SK-MEL-5 (cell line): ENCODE measurements at regions not wholly inside any gene's neighbourhood (a gene's known extent, or its start where the extent isn't known, plus 50 kb on each side); places are given as distances from the start of the nearest gene placed in this dataset.
"Not testable (repeated sequence)": the region's sequence is repeated elsewhere in the genome, so short reads cannot be mapped to it uniquely, and the experiment has no call there.

Source experiments
- DNase-seq: peaks from one replicate; pipeline ENCODE4 v3.0.0-alpha.2; 2016; ENCODE audit warnings: low read depth, low spot score
- in situ Hi-C: cut with HindIII; loops from 2 replicates; pipeline ENCODE4 v1.10.0; 2016; ENCODE audit warnings: low sequenced_read_pairs, high pct_unique_total_duplicates, low pct_unique_long_range_greater_than_20kb

DNA sequence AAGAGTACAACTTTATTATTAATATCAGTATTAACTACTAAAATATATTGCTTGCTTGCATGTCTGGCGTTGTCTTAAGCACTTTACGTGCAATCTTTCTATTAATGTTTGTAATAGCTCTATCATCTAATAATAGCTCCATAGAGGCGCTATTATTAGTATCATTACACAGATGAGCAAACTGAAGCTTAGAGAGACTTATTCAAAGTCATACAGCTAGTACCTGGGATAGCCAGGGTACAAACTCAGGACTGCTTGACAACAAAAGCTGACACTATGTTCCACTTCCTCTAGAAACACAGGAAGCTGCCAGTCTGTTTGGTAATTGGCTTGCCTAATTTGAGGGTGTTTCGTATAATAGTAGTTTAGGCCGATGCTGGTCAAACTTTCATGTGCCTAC, 523.2 kb downstream of the RMST start:
- in situ Hi-C loops: no loop called here
- DNase-seq: no peak

DNA sequence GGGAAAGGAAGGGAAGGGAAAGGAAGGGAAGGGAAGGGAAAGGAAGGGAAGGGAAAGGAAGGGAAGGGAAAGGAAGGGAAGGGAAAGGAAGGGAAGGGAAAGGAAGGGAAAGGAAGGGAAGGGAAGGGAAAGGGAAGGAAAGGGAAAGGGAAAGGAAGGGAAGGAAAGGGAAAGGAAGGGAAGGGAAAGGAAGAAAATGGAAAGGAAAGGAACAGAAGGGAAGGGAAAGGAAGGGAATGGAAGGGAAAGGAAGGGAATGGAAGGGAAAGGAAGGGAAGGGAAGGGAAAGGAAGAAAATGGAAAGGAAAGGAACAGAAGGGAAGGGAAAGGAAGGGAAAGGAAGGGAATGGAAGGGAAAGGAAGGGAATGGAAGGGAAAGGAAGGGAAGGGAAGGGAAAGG, 526.0 kb downstream of the RMST start:
- DNase-seq, in situ Hi-C loops: not testable (repeated sequence)

DNA sequence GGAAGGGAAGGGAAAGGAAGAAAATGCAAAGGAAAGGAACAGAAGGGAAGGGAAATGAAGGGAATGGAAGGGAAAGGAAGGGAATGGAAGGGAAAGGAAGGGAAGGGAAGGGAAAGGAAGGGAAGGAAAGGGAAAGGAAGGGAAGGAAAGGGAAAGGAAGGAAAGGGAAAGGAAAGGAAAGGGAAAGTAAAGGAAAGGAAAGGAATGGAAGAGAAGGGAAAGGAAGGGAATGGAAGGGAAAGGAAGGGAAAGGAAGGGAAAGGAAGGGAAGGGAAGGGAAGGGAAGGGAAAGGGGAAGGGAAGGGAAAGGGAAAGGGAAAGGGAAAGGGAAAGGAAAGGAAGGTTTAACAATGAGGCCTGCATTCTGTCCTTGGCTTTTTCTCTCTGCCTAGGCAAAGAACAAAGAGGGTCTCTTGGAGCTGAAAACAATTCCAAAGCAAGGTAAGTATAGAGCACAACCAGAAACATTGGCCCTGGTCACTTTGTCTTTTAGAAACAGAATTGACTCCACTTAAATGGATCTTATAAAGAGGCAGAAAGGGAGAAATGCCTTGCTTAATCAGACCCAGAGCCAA, 525.9 kb upstream of the TMPO start:
- in situ Hi-C loops: no loop called here
- DNase-seq: no peak

DNA sequence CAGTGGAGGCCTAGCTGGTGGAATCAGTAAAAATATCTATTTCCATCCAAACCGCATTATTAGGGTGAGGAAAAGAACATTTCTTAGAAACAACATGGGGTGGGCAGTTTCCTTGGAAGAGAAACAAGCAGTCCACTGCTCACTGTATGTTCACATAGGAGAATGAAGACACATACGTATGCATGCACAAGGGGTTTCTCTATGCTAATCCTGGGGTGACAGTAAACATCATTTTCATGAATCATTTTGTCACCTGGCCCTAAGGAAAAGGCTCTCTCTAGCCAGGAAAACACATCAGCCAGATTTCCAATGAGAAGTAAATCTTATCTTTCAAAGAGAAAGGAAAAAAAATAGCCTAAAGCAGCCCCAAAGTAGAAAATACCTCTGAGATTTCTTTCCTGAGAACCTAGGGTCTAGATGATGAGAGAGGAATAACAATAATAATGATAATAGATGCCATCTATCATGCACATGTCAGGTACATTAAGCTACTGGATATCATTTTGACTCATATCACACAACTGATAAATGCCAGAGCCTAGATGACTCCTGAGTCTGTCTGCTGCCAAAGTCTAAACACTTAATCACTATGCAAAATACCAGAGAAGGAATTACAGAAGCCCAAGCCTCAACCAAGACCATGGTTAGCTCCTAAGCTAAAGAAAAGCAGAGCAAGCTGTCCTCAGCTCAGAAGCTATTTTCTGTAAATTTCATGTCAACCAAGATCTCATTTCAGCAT, 520.5 kb upstream of the TMPO start:
- in situ Hi-C loops: no loop called here
- no peak for DNase-seq

DNA sequence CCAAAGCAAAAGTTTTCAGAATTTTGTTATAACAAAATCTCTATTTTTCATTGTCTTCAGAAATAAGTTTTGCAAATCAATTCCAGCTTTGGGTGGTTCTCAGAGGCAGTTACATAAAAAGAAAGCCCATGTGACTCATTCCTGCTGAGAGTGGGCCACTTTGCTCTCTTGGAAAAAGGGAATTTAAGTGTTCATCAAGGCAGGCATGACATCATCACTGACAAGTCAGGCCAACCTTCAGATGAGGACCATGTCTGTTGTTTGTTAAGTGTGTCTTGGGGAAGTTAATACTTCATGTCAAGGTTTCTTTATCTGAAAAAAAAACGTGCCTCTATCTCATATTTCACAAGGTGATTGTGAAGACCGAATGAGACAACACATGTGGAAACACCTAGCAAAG, 519.8 kb upstream of the TMPO start:
- in situ Hi-C loops: no loop called here
- no peak for DNase-seq

DNA sequence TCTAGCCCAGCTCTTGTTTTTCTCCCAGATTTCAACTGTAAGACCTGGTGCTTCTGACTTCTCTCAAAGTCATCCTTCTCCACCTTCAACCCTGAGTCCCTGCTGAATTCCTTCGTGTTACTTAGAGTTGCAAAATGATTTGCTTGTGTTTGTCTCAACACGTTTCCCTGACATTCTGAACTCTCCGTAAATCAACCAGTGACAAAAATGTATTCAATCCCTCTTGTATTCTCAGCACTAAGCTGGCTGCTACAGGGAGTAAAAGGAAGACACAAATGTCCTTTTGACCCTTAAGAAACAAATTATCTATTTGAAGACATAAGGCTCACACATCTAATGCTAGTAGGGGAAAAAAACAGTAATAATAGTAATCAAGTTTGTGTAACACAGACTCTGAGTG, 514.0 kb upstream of the TMPO start:
- in situ Hi-C loops: no loop called here
- DNase-seq: no peak

DNA sequence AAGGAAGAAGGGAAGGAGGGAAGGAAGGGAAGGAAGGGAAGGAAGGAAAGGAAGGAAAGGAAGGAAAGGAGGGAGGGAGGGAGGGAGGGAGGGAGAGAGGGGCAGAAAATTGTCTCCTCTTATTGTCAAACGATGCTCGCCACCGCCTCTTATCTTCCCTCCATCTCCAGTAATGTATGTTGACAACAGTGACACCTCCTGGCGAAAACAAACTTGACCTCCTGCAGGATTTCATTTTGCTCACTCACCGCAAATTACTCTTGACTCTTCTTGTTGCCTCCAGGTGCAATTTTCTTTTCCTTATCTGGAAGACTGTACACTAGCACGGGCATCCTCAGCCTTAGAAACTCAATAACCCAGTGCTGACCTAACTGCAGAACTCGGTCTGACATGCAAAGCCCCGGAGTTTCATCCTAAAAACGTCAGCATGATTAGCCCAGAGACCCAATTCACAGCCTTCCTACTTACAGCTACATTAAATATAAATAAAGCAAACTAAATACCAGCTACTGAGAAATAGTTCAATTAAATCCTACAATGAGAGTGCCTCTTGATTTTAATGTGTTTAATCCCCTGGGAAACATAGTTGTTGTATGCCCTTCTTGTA, 512.4 kb upstream of the TMPO start:
- peak; percentile 75 for DNase-seq
- in situ Hi-C loops: no loop called here

DNA sequence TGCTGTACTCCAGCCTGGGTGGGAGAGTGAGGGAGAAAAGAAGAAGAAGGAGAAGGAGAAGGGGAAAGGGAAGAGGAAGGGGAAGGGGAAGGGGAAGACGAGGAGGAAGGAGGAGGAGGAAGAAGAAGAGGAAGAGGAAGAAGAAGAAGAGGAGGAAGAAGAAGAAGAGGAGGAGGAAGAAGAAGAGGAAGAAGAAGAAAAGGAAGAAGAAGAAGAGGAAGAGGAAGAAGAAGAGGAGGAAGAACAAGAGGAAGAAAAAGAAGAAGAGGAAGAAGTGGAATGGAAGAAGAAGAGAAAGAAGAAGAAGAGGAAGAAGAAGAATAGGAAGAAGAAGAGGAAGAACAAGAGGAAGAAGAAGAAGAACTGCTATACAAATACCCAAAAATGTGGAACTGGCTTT, 507.4 kb upstream of the TMPO start:
- in situ Hi-C loops: no loop called here
- no peak for DNase-seq

DNA sequence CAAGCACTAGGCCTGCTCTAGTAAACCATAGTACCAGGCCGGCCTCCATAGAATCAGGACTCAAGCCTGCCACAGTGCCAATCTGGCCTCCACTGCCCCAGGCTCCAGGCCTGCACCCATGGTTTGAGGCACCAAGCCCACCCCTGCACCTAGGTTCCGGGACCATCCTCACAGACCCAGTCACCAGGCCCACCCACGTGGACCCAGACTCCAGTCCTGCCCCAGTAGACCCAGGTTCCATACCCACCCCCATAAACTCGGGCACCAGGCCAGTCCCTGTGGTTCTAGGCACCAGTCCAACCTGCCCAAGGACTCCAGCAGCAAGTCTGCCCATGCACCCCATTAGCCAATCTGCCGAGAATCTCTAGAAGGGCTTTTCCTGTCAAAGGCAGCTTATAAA, 501.8 kb upstream of the TMPO start:
- in situ Hi-C loops: no loop called here

DNA sequence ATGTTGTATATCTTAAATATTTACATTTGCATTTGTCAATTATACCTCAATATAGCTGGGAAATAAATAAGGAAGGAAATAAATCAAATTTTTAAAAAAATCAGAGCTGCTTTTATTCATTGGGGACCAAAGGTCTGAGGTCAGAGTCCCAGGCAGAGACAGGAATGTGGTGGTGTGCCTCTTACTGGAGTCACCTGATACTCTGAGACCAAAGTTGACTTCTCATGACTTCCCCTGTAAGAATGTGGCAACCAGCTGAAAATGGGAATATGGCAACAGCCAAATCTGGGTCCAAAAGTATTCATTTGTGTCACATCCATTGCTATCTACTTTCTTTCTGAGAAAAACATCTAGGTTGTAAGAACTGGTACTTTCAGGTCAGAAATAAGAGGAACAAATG, 496.6 kb upstream of the TMPO start:
- in situ Hi-C loops: no loop called here
- DNase-seq: no peak

More for the DNA sequence above, 501.8 kb upstream of the TMPO start:
- DNase-seq: no peak

DNA sequence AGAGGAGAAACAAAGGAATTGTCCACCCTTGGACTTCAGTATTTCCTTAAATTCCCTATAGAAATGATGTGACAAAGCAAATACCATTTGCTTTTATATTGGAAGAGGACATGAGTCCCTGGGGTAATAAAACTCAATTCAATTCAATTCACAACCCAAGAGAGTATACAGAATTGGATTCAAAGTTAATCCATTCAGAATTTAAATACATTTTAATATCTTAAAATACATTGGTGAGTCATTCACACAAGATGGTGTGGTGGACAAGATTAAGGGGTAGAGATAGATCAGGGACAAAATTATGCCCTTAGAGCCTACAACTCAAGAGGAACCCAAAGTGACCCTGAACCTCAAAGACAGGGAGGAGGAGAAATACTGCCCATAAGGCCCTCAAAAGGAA, 495.0 kb upstream of the TMPO start:
- no peak for DNase-seq
- in situ Hi-C loops: no loop called here

DNA sequence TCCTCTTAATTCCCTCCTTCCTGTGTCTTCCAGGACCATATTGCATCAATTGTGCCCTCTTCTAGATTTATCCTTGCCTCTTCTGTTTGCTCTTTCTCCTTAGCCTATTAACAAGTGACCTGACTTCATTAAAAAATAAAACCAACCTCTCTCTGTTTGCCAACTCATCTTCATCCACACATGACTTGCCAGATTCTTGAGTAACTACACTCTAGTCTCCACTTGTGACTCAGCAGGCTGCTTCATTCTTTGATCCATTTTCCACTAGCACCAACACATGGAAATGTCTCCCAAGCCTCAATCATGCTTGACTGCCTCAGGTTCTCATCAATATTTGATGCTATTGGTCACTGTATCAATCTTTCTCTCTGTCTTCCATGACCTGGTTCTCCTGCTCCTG, 492.4 kb upstream of the TMPO start:
- in situ Hi-C loops: no loop called here
- no peak for DNase-seq

DNA sequence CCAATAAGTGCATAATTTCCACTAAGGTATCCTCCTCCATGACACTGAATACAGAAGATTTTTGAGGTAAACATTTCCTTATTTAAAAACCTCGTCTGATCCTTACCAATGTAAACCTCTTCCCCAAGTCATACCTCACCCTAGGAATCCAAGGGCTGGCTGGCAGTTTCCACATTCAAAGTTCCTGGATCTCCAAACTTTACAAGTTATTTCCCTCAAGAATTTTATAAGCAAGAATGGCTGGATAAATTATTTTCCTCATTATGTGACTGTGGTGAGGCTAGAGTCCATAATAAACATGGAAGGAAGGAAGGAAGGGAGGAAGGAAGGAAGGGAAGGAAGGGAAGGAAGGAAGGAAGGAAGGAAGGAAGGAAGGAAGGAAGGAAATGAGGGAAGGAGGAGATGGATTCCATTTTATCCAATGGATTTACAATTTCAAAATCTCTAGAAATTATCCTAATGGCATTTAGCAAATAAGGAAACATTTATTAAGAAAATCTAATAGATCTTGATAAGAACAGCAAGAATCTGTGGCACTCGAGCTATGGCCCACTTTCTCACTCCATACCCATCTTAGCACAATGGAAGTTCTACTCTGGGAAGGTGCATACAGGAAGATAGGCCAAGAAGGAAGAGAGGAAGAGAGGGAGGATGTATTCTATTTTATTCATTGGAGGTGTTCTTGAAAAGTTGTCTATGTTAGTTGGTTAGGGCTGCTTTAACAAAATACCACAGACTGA, 477.8 kb upstream of the TMPO start:
- DNase-seq: no peak

DNA sequence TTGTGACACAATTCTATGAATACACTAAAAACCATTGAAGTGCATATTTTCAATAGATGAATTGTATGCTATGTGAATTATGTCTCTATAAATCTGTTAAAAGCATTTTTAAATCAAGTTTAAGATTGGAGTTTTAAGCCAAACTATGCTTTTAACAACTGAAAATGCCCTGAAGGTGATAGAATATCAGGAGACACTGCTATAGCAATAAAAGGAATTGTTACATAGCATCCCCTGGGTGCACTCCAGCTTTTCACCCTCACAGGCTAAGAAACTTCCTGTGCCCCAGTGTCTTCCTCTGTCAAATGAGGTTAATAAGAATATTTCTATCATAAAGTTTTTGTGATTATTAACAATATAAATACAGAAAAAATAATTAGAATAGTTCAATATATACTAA, 472.7 kb upstream of the TMPO start:
- DNase-seq: peak; percentile 11
- in situ Hi-C loops: no loop called here

More for the DNA sequence above, 477.8 kb upstream of the TMPO start:
- in situ Hi-C loops: no loop called here

DNA sequence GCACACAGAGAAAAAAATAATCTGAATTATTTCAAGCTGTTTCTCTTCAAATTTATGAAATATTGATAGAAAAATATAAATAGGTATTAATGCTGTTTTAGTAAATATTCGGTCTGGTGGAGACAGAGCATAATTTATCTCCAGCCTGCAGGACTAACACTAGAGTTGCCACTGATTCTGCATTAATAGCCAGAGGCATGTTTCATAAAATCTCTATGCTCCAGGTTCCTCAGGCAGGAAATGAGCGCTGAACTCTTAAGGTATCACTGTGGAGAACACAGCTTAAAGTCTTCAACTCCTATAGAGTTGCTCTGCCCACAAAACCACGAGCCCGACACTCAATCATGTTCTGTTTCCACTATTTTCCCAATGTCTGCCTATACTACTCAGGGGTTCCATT, 470.0 kb upstream of the TMPO start:
- in situ Hi-C loops: no loop called here
- no peak for DNase-seq

DNA sequence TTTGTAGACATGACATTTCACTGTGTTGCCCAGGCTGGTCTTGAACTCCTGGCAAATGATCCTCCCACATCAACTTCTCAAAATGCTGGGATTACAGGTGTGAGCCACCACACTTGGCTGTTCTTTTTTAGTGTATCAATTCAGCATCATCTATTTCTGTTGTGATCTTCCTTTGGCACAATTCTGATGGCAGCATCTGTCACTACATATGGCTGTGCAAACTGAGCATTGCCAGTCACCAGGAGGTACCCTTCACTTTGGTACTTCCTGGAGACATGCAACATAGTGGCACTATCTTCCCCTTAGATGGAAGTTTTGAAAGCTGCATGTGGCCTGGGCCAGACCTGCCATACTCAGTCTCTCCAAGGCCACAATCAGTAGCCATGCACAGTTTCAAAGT, 467.1 kb upstream of the TMPO start:
- in situ Hi-C loops: no loop called here
- DNase-seq: no peak

DNA sequence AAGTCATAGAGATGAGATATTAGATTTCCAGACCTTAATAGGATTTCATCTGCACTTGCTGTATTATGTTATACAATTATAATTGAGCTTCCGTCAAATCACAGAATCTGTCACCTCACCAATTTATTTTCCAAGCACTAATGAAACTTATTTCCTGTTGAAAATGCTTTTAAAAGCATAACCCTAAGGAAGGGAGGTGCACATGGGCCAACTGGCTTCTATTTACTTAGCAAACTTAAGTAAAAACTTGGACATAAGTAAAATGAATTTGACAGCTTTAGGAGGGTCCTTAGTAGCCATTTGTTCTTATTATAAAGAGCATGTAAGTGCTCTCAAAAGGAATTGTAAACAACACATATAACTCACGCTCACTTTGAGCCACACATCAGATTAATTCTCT, 462.2 kb upstream of the TMPO start:
- in situ Hi-C loops: no loop called here
- no peak for DNase-seq

DNA sequence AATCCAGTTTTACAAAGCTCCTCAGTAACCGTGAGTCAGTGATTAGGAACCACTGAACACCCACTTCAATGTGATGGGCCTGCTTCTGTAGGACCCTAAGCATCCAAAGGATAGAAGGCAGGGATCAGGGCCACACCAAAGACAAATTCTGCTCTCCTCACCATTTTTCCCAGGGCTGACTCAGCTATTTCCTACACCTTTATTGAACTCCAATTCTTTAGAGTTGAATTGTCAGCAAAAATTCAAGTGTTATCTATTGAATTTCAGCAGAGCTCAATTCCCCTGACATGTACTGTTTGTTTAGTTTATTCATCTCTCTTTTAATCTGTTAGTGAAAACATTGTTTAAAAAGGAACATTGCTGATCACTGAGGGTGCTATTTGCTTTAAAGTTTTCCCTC, 457.7 kb upstream of the TMPO start:
- in situ Hi-C loops: no loop called here
- no peak for DNase-seq

DNA sequence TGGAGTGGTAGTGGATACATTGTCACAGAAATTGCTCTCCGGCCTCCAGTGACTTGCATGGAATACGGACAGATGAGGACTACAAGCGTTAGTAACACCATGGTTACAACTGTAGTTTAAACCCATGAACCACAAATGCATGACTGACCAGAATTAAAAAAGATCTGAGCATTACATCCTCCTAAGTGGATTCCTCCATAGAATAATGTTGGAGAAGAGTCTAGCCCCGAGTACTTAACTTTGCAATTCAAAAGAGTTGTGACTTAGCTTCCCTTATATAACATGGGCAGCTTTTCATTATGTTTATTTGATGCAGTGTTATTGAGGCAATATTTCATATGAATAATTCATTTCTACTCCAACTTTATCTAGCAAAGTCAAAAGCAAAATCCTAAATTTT, 457.2 kb upstream of the TMPO start:
- in situ Hi-C loops: no loop called here
- DNase-seq: no peak
